HG03378 (cell line): ENCODE measurements at regions not wholly inside any gene's neighbourhood (a gene's known extent, or its start where the extent isn't known, plus 50 kb on each side); places are given as distances from the start of the nearest gene placed in this dataset.

Source experiments
- ATAC-seq: cut with Tn5 transposase; IDR thresholded peaks from one replicate; pipeline ENCODE4 v1.9.1; 2021; ENCODE audit warnings: mild to moderate bottlenecking, moderate library complexity; ENCODE audit not compliant: unreplicated experiment

DNA sequence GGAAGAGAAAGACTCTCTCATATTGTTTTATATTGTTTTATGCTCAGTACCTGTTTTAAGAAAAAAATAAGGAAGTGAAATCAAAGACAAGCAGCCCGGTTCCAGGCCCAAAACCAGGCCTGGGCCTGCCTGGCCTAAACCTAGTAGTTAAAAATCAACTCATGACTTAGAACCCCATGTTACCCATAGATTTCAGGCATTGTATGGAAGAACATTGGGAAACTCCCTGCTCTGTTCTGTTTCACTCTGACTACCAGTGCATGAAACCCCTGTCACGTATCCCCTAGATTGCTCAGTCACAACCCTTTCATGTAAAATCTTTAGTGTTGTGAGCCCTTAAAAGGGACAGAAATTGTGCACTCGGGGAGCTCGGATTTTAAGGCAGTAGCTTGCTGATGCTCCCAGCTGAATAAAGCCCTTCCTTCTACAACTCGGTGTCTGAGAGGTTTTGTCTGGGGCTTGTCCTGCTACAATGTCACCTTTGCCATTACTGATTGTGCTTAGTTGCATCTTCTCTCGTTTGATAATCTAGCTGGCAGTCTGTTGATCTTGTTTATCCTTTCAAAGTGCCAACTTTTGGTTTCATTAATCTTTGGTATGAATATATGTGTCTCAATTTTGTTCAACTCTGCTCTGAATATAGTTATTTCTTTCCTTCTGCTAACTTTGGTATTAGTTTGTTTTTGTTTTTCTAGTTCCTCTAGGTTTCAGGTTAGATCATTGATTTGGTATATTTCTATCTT is 842.8 kb upstream of the NDST4 start:
- peak; percentile 63 for ATAC-seq

DNA sequence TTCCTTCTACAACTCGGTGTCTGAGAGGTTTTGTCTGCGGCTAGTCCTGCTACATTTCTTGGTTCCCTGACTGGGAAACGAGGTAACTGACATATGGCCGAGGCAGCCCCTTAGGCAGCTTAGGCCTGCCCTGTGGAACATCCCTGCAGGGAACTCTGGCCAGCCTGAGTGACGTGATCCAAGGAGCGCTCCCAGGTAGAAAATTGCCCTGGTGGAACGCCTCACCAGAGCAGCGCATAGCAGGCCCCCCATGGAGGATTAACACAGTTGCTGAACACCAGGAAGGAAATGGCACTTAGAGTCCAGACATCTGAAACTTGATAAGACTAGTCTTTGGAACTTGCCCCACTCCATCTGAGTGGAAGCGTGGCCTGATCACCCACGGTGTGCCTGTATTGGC is 837.4 kb upstream of the NDST4 start:
- ATAC-seq = no peak

DNA sequence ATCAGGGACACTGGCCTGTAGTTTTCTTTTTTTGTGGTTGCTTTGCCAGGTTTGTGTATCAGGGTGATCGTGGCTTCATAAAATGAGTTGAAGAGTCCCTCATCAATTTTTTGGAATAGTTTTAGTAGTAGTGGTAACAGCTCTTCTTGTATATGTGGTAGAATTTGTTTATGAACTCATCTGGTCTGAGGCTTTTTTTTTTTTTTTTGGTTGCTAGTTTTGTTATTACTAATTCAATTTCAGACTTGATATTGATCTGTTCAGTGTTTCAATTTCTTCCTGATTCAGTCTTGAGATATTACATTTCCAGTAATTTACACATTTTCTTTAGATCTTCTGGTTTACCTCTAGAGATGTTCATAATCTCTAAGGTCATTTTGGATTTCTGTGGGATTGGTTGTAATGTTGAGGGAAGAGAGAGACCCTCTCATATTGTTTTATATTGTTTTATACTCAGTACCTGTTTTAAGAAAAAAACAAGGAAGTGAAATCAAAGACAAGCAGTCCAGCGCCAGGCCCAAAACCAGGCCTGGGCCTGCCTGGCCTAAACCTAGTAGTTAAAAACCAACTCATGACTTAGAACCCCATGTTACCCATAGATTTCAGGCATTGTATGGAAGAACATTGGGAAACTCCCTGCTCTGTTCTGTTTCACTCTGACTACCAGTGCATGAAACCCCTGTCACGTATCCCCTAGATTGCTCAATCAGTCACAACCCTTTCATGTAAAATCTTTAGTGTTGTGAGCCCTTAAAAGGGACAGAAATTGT is 836.7 kb upstream of the NDST4 start:
- ATAC-seq = peak; percentile 83

DNA sequence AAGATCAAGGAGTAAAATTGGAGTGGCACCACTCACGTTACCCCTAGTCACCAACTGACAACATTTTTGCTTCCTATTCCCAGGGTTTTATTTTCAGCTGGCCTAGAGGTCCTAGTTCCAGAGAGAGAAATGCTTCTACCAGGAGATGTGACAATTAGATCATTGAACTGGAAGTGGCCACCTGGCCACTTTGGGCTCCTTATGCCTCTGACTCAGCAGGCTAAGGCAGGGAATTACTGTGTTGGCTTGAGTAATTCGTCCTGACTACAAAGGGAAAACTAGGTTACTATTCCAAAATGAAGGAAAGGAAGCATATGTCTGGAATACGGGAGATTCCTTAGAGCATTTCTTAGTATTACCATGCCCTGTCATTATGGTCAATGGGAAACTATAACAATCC is 831.6 kb upstream of the NDST4 start:
- ATAC-seq = no peak

DNA sequence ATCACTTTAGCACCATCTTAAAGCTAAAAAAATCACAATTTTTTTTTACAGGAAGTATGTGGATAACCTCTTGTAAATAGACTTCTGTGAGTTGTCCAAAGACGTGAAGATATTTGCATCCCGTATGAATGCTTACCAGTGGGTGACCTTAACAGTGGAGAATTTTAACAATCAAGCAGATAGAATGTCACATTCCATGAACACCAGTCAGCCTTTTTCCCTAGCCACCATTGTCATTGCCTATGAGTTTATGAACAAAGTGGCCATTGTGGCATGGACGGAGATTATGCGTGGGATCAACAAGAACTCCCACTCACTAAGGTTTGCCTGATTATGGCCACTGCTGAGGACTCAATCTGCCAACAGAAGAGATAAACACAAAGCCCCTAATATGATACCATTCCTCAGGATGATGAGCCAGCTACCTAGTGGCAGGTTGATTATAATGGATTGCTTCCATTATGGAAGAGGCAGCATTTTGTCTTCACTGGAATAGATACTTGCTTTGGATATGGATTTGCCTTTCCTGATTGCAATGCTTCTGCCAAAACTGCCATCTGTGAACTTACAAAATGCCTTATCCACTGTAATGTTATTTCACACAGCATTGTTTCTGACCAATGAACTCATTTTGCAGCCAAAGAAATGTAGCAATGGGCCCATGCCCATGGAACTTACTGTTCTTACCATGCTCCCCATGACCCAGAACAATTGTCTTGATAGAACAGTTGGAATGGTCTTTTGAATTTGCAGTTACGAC is 830.9 kb upstream of the NDST4 start:
- ATAC-seq = no peak

DNA sequence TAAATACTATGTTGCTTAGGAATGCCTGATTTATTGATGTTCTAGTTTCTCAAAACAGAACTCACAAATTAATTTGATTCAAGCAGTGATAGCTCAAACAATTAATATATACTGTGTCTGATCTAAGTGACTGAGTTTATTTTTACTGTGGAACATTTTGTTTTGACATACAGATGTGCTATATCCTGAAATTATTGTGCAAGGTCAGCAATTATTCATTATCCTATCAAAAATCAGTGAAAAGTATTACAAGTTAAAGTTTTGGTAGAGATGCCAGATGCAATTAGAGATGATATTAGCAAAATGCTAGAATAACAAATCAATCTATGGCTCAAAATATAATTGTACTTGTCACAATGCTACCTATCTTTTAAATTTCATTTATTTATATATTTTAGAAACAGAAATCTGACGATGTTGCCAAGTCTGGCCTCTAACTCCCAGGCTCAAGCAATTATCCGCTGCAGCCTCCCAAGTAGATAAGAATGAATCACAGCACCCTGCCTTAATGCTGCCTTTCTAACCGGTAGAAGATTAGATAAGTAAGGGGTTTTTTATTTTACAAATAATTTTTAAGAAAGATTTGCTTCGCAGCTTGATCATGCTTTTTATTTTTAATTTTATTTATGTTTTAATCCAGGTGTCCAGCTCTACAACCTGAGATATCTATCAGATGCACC is 825.5 kb upstream of the NDST4 start:
- ATAC-seq = no peak

DNA sequence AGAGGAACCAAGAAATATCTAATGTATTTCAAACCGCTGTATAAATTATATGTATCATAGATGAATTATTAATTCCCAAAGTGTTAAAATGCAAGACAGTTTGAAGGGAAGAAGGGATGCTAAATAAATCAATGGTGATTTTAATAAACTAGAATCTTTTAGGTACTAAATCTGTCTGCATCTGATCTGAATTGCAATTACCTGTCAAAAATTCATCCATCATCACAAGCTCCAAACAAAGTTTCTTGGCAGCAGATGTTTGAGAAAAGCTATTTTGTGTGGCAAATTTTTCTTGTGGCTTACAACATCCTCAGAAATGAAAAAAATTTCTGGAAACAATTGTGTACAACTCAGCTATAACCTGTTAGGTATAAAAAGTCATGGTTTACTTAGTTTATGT is 816.0 kb upstream of the NDST4 start:
- ATAC-seq = no peak

DNA sequence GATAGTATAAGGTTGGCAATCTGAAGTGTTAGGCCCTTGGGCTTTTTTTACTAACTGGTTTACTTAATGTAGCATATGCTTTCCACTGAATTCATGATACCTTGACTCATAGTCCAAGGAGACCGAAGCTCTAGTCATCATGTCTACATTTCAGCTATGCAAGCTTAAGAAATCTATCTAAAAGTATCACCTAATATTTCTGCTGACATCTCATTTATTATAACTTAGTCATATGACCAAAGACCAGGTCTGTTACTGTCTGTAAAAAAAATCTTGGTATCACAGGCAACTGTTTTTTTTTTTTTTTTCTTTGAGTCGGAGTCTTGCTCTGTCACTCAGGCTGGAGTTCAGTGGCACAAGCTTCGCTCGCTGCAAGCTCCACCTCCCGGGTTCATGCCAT is 814.0 kb upstream of the NDST4 start:
- no peak for ATAC-seq

DNA sequence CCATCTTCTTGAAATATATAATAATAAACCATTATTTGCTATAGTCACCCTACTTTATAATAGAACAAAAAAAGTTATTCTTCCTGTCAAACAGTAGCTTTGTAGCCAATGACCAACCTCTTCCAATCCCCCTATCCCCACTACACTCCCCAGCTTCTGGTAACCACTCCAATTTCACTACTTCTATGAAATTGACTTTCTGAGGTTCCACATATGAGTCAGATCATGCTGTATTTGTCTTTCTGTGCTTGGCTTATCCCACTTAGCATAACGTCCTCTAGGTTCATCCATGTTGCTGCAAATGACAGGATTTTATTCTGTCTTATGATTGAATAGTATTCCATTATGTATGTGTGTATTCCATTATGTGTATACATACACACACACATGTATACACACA is 809.7 kb upstream of the NDST4 start:
- no peak for ATAC-seq

DNA sequence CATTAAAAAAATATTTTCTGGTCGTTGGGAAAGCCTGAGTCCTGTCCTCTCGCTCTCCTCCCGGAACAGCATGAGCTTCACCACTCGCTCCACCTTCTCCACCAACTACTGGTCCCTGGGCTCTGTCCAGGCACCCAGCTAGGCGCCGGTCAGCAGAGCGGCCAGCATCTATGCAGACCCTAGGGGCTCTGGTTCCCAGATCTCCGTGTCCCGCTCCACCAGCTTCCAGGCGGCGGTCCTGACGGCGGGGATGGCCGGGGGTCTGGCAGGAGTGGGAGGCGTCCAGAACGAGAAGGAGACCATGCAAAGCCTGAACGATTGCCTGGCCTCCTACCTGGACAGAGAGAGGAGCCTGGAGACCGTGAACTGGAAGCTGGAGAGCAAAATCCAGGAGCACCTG is 807.2 kb upstream of the NDST4 start:
- no peak for ATAC-seq

DNA sequence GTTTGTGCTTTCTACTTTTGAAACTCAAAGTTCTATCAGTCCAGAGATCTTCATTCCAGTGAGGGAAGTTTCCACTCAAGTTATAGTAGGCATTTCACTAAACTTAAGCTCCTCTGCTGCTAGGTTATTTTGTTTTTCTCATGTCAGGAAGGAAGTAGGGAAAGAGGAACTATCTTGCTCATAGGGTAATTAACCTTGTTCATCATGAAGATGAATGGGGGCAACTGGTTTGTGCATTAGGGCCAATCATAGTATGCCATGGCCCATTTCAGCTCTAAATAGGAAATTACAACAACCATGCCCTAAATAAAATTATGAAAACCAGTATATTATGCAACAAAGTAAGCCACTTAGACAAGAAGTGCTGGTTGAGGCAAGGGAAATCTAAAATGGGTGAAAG is 804.7 kb upstream of the NDST4 start:
- ATAC-seq = no peak

DNA sequence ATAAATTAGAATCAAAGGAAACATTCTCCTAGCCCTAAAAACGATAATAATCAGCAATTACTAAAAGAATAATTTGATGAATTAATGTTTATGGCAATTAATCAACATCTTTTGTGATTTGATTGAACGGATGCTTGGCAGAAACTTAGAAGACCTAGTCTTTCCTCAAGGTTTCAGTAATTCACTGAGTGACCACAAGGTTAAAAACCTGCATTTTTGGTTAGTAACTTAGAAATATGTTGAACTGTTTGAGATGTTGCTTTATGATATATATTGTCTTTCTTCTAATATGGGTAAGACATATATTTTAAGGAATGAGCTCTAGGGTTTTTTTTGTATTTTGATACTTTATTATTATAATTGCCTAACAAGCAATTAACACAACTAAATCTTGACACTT is 793.0 kb upstream of the NDST4 start:
- no peak for ATAC-seq

DNA sequence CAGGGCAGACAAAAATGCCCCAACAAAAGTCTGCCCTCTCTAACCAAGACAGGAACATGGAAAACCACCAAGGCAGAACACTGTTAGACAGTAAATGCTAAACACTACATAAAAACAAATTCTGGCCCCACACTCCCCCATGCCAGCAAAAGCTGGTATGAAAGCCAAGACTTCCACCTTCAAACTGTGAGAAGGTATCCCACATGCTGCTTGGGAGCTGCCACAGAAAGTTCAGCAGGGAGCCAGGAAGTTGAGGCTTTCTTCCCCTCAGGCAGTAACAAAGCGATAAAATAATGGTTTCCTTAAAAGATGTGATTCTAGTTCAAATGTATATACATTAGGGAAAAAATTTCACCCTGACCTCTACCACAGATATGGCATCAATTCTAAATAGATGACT is 770.4 kb upstream of the NDST4 start:
- ATAC-seq = no peak

DNA sequence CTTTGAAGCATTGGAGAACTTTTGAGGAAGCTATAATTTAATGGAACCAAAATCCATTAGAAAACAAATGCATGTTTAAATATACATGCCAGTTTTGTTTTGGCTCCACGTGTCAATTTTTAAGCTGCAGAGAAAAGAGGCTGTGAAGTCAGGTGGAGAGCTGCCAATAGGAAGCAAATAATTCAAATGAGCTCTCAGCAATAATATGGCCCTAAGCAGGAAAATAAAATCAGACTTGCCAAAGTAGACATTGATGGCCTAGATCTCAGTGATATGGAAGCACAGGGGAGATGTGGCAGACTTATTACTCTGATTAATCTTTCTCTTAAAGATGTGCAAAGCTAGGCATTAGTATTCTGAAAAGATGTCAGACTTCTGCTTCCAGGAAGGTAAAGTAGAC is 769.8 kb upstream of the NDST4 start:
- no peak for ATAC-seq

DNA sequence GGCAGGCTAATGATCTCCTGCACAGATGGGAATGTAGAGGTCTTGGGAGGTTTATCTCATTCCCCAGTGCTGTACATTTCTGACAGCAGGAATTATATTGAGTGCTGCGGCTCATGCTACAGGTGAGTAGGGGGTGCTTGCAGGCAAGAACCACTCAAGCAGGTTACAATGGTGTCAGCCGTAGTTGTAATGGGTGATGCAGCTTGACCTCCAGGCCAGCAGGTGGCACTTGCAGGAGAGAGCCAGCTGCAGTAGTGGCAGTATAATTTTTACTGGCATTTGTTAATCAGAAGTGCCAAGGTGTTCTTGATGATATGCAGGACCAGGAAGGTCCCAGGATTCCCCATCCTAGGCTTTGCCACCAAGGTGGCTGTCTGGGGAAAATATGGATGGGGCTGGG is 759.6 kb upstream of the NDST4 start:
- ATAC-seq = no peak

DNA sequence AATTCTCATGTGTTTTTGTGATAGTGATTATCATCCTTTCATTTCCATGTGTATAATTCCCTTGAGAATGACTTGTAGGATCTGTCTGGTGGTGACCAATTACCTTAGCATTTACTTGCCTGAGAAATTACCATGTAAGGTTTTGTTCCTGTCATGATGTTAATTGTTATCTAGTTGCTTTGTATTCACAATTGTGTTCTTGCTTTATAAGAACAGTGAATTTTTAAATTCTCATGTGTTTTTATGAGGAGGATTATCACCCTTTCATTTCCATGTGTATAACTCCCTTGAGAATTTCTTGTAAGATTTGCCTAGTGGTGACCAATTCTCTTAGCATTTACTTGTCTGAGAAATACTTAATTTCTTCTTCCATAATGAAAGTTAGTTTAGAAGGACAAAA is 758.2 kb upstream of the NDST4 start:
- no peak for ATAC-seq

DNA sequence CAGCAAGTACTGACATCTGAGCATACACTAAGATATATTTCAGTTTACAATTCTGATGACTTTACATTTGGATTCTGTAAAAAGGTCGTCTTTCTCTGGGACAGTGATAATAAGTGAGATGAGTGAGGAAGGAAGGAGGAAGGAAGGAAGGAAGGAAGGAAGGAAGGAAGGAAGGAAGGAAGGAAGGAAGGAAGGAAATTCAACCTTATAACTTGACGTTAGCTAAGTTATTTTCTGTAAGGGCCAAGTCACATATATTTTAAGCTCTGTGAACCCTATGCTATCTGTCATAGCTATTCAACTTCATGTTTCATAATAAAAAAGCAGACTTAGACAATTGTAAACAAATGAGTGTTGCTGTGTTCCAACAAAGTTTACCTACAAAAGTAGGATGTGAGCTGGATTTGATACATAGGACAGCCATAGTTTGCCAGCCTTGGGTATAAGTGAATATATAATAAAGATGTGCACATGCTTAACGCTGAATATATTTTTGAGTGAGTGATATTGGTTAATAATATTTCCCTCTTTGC is 753.0 kb upstream of the NDST4 start:
- no peak for ATAC-seq

DNA sequence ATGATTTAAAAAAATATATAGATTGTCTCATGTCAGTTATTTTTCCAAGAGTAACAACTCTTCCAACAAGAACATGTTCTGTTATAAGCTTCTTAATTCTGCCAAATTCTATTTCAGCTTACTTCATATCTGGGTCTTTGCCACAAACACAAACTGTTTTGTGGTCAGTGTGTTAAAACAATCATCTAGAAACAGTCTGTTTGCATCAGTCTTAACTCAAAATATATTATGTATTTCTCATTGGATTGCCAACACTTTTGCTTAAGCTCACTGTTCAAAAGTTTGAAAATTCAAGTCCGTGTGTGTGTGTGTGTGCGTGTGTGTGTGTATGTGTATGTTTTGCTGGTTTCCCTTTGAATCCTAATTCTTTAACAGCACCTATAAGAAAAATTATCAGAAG is 752.3 kb upstream of the NDST4 start:
- no peak for ATAC-seq

DNA sequence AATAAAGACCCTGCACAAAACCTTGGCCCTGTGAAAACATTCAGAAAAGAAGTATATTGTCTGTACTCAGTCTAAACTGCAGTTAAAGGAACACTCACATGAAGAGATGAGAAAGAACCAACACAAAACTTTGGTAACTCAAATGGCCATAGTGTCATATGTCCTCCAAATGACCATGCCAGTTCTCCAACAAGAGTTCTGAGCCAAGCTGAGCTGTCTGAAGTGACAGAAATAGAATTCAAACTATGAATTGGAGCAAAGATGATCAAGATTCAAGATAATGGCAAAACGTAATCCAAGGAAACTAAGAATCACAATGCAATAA is 739.3 kb upstream of the NDST4 start:
- no peak for ATAC-seq

DNA sequence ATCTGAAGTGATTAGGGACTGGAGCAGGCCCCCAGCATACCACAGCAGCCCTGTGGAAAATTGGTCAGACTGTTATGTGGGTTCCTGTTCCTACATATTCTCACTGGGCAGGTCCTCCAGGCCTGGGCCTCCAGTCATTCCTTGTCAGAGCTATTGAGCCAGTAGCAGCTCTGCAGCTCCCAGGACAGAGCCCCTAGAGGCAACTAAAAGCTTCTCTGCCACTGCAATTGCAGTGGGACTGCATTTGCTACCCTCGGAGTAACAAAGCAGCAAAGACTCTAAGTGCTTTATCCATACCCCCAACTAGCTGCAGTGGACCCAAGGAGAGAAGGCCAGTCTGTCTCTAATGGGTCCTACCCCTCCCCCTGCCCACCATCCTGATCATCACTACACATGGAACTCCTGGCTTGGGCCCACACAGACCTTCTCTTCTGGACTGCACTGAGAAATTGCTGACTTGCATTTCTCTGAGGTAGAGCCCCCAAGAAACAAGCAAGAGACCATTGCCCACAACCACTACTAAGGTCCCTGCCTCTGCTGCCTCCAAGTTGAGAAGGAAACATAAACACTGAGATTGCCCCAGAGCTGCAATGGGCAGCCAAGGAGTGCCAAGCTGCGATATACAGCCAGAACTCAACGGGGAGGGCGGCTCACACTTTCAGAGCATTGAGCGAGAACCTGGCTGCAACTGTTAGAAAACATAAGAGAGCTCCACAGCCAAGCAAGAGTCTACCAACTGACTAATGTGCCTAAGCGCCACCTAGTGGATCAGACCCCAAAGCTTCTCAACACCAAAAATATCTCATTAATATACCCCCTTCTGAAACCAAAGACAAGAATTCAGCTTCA is 738.7 kb upstream of the NDST4 start:
- ATAC-seq = peak; percentile 93
